ENCODE measurements at regions not wholly inside any gene's neighbourhood (a gene's known extent, or its start where the extent isn't known, plus 50 kb on each side); places are given as distances from the start of the nearest gene placed in this dataset.

DNA sequence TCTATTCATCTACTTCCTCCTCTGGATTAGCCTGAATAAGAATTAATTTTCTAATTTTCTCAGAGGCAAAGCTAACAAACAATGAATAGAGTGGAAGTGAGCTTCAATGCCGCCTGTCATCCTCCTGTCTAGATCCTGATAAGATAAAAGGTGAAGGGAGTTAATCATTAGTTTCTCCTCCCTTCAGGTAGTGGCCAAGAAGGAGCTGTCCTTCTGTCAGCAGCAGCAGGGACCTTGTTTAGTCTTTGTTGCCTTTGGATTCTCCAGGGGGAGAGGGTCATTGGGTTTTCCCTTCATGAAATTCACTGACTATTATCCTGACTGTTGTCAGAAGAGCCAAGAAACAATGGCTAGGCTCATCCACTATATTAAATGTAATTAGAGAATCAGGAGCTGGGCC is 420.2 kb upstream of the GOT2 start:
- no peak for DNase-seq (ENCODE audit: extremely low spot score)
- intact Hi-C loops (cut with DNase I) = no loop called here
- no peaks in the 10 kb centered on the region for H3K4me1 ChIP-seq
- no peaks in the 10 kb centered on the region for H3K36me3 ChIP-seq
- H3K27me3 ChIP-seq = no peaks in the 10 kb centered on the region
- WGBS = 83% methylated on average over 1 of the region's 1 CpG
- H3K4me3 ChIP-seq = no peak overlapping the region
- no peaks in the 10 kb centered on the region for H3K9me3 ChIP-seq
- H3K27ac ChIP-seq (replicated peaks in 1 of 4) = no peak overlapping the region
- TF ChIP-seq CTCF (IDR thresholded peaks at IDR 0.05) (no peak), EP300 (IDR thresholded peaks at IDR 0.05) (no peak), POLR2AphosphoS5 (IDR thresholded peaks at IDR 0.05) (no peak), POLR2A (IDR thresholded peaks at IDR 0.05; ENCODE audit: low read depth) (no peak)

DNA sequence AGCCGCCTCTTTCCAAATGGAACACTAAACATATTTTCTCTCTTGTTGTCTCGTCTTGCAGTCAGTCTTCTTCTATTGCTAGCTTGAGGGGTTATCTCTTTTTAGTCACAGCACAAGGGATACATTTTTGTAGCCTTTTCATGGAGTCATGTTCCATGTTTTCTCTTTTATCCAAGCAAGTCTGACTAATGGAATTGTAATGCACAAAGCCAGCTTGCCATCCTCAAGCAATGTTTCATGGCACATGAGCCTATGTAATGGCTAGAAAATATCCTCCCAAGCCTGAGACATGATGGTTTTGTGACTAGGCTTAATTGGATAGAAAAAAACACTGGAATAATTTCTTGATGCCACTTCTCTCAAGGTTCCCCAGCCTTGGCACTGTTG is 414.6 kb upstream of the GOT2 start:
- H3K9me3 ChIP-seq = no peaks in the 10 kb centered on the region
- H3K4me1 ChIP-seq = no peaks in the 10 kb centered on the region
- H3K27me3 ChIP-seq = no peaks in the 10 kb centered on the region
- no peak for TF ChIP-seq POLR2A (IDR thresholded peaks at IDR 0.05; ENCODE audit: low read depth)
- no peak for TF ChIP-seq POLR2AphosphoS5 (IDR thresholded peaks at IDR 0.05)
- no peak for TF ChIP-seq EP300 (IDR thresholded peaks at IDR 0.05)
- no peak for TF ChIP-seq CTCF (IDR thresholded peaks at IDR 0.05)
- no peak overlapping the region for H3K27ac ChIP-seq (replicated peaks in 1 of 4)
- 71% methylated on average over 2 of the region's 2 CpGs for WGBS
- DNase-seq (ENCODE audit: extremely low spot score) = no peak
- H3K36me3 ChIP-seq = no peaks in the 10 kb centered on the region
- intact Hi-C loops (cut with DNase I) = no loop called here
- no peak overlapping the region for H3K4me3 ChIP-seq

GRCh38 chr16:59148056-59148768 is 414.1 kb upstream of the GOT2 start:
- H3K36me3 ChIP-seq = no peaks in the 10 kb centered on the region
- DNase-seq (ENCODE audit: extremely low spot score) = no peak
- intact Hi-C loops (cut with DNase I) = no loop called here
- no peak overlapping the region for H3K4me3 ChIP-seq
- TF ChIP-seq CTCF (IDR thresholded peaks at IDR 0.05) = no peak
- no peak for TF ChIP-seq EP300 (IDR thresholded peaks at IDR 0.05)
- no peak for TF ChIP-seq POLR2AphosphoS5 (IDR thresholded peaks at IDR 0.05)
- no peak for TF ChIP-seq POLR2A (IDR thresholded peaks at IDR 0.05; ENCODE audit: low read depth)
- no peaks in the 10 kb centered on the region for H3K9me3 ChIP-seq
- no peak overlapping the region for H3K27ac ChIP-seq (replicated peaks in 1 of 4)
- 63% methylated on average over 8 of the region's 8 CpGs for WGBS
- no peaks in the 10 kb centered on the region for H3K4me1 ChIP-seq
- H3K27me3 ChIP-seq = no peaks in the 10 kb centered on the region

GRCh38 chr16:59146140-59146539 is 412.0 kb upstream of the GOT2 start:
- 95% methylated on average over 3 of the region's 3 CpGs for WGBS
- Histone ChIP-seq H3K4me3 (no peak overlapping the region), H3K27ac (replicated peaks in 1 of 4) (no peak overlapping the region), H3K27me3 (no peaks in the 10 kb centered on the region), H3K4me1 (no peaks in the 10 kb centered on the region), H3K9me3 (no peaks in the 10 kb centered on the region), H3K36me3 (no peaks in the 10 kb centered on the region)
- TF ChIP-seq POLR2A (IDR thresholded peaks at IDR 0.05; ENCODE audit: low read depth) (no peak), CTCF (IDR thresholded peaks at IDR 0.05) (no peak), POLR2AphosphoS5 (IDR thresholded peaks at IDR 0.05) (no peak), EP300 (IDR thresholded peaks at IDR 0.05) (no peak)
- intact Hi-C loops (cut with DNase I) = no loop called here
- no peak for DNase-seq (ENCODE audit: extremely low spot score)

DNA sequence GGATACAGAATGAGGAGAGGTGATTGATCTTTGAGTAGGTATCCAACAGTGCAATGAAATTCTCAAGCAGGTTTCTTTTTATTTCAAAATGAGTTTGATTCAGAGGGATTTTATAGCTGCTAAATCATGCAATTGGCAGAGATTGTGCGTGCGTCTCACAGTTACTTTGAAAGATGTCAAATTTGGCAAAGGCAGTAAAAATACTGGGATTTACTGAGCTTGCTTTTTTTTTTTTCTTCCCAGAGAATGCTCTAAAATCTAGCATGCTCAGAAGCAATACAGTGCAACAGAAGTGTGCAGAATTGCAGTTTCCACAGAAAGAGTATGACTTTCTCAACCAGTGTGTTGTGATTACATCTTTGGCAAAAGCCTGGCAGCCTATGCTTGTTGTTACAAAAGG is 410.7 kb upstream of the GOT2 start:
- Histone ChIP-seq H3K27ac (replicated peaks in 1 of 4) (no peak overlapping the region), H3K36me3 (no peaks in the 10 kb centered on the region), H3K4me1 (no peaks in the 10 kb centered on the region), H3K9me3 (no peaks in the 10 kb centered on the region), H3K27me3 (no peaks in the 10 kb centered on the region), H3K4me3 (no peak overlapping the region)
- no peak for TF ChIP-seq CTCF (IDR thresholded peaks at IDR 0.05)
- WGBS = 59% methylated on average over 2 of the region's 2 CpGs
- intact Hi-C loops (cut with DNase I) = no loop called here
- no peak for DNase-seq (ENCODE audit: extremely low spot score)
